ENCODE measurements at regions not wholly inside any gene's neighbourhood (a gene's known extent, or its start where the extent isn't known, plus 50 kb on each side); places are given as distances from the start of the nearest gene placed in this dataset.

- H3K4me3 Mint-ChIP-seq (ENCODE audit: low read depth, unreplicated experiment): no peak overlapping the region
- CTCF ChIA-PET: no interaction called here
- H3K36me3 Mint-ChIP-seq (ENCODE audit: insufficient read depth, unreplicated experiment): no peaks in the 10 kb centered on the region
- no peaks in the 10 kb centered on the region for H3K27me3 Mint-ChIP-seq (ENCODE audit: unreplicated experiment)
- DNase-seq: no peak
- no peak overlapping the region for H3K27ac Mint-ChIP-seq (ENCODE audit: unreplicated experiment)
- no TSS peak for BruUV-seq (replicated peaks)
- intact Hi-C loops (cut with micrococcal nuclease; ENCODE audit: unreplicated experiment): no loop called here
- TF ChIP-seq CTCF (IDR thresholded peaks at IDR 0.05; ENCODE audit: unreplicated experiment): no peak
- no peaks in the 10 kb centered on the region for H3K4me1 Mint-ChIP-seq (ENCODE audit: low read depth, unreplicated experiment)
- no peaks in the 10 kb centered on the region for H3K9me3 Mint-ChIP-seq (ENCODE audit: low read depth, unreplicated experiment)
Observed at GRCh38 chr13:39988351-39988750, 332.9 kb downstream of the COG6 start.

- TF ChIP-seq CTCF (IDR thresholded peaks at IDR 0.05; ENCODE audit: unreplicated experiment): no peak
- DNase-seq: no peak
- H3K4me3 Mint-ChIP-seq (ENCODE audit: low read depth, unreplicated experiment): no peak overlapping the region
- no peak overlapping the region for H3K27ac Mint-ChIP-seq (ENCODE audit: unreplicated experiment)
- H3K9me3 Mint-ChIP-seq (ENCODE audit: low read depth, unreplicated experiment): peaks cover 2% of the 10 kb centered on the region
- CTCF ChIA-PET: interaction anchor here (0.6 kb wide), 1 partner anchor 415 kb away, joined by 4 read pairs; no protein-coding TSS in a partner anchor
- BruUV-seq (replicated peaks): no TSS peak
- peaks cover 13% of the 10 kb centered on the region for H3K27me3 Mint-ChIP-seq (ENCODE audit: unreplicated experiment)
- no peaks in the 10 kb centered on the region for H3K4me1 Mint-ChIP-seq (ENCODE audit: low read depth, unreplicated experiment)
- intact Hi-C loops (cut with micrococcal nuclease; ENCODE audit: unreplicated experiment): no loop called here
- no peaks in the 10 kb centered on the region for H3K36me3 Mint-ChIP-seq (ENCODE audit: insufficient read depth, unreplicated experiment)
Observed at GRCh38 chr13:39998166-39998565, 342.7 kb downstream of the COG6 start.

GRCh38 chr13:40002016-40002415 is 346.6 kb downstream of the COG6 start:
- no peaks in the 10 kb centered on the region for H3K36me3 Mint-ChIP-seq (ENCODE audit: insufficient read depth, unreplicated experiment)
- CTCF ChIA-PET: no interaction called here
- H3K27me3 Mint-ChIP-seq (ENCODE audit: unreplicated experiment): no peaks in the 10 kb centered on the region
- no peaks in the 10 kb centered on the region for H3K4me1 Mint-ChIP-seq (ENCODE audit: low read depth, unreplicated experiment)
- intact Hi-C loops (cut with micrococcal nuclease; ENCODE audit: unreplicated experiment): no loop called here
- H3K9me3 Mint-ChIP-seq (ENCODE audit: low read depth, unreplicated experiment): peaks cover 2% of the 10 kb centered on the region
- no peak overlapping the region for H3K4me3 Mint-ChIP-seq (ENCODE audit: low read depth, unreplicated experiment)
- no peak overlapping the region for H3K27ac Mint-ChIP-seq (ENCODE audit: unreplicated experiment)
- TF ChIP-seq CTCF (IDR thresholded peaks at IDR 0.05; ENCODE audit: unreplicated experiment): no peak
- DNase-seq: no peak
- no TSS peak for BruUV-seq (replicated peaks)

- no peaks in the 10 kb centered on the region for H3K4me1 Mint-ChIP-seq (ENCODE audit: low read depth, unreplicated experiment)
- BruUV-seq (replicated peaks): no TSS peak
- H3K27ac Mint-ChIP-seq (ENCODE audit: unreplicated experiment): no peak overlapping the region
- H3K9me3 Mint-ChIP-seq (ENCODE audit: low read depth, unreplicated experiment): no peaks in the 10 kb centered on the region
- intact Hi-C loops (cut with micrococcal nuclease; ENCODE audit: unreplicated experiment): no loop called here
- no peak overlapping the region for H3K4me3 Mint-ChIP-seq (ENCODE audit: low read depth, unreplicated experiment)
- DNase-seq: no peak
- CTCF ChIA-PET: no interaction called here
- no peaks in the 10 kb centered on the region for H3K27me3 Mint-ChIP-seq (ENCODE audit: unreplicated experiment)
- no peak for TF ChIP-seq CTCF (IDR thresholded peaks at IDR 0.05; ENCODE audit: unreplicated experiment)
- H3K36me3 Mint-ChIP-seq (ENCODE audit: insufficient read depth, unreplicated experiment): no peaks in the 10 kb centered on the region
Observed at GRCh38 chr13:40013554-40013953, 358.1 kb downstream of the COG6 start.

All from Calu3 (cell line).